ENCODE measurements at regions not wholly inside any gene's neighbourhood (a gene's known extent, or its start where the extent isn't known, plus 50 kb on each side); places are given as distances from the start of the nearest gene placed in this dataset.

DNA sequence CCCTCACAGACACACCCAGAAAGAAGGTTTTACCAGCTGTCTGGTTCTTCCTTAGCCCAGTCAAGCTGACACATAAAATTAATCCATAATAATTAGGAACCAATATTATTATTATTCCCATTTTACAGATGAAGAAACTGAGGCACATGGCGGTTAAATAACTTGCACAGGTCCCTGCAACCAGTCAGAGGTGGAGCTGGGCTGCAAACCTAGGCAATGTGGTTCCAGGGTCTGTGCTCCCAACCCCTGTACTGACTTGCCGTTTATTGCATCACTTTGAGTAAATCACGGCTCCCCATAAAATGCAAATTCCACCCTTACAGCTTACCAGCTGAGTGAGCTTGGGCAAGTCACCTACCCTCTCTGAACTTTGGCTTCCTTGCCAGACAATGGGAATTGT, 179.2 kb upstream of the POU3F1 start:
- Histone ChIP-seq H3K36me3 (ENCODE audit: control insufficient read depth in 1 of 2, insufficient read depth in 2 of 2, low read length in 2 of 2) (no peaks in the 10 kb centered on the region), H2AFZ (ENCODE audit: low read depth, low read length, poor library complexity, severe bottlenecking) (no peak overlapping the region), H3K27ac (ENCODE audit: low read depth, low read length) (no peak overlapping the region), H3K4me2 (ENCODE audit: low read length) (no peak overlapping the region), H3K9me3 (ENCODE audit: control insufficient read depth in 1 of 2, insufficient read depth in 1 of 2, low read depth in 1 of 2, low read length in 2 of 2) (no peaks in the 10 kb centered on the region), H3K27me3 (ENCODE audit: insufficient read depth, low read length) (no peaks in the 10 kb centered on the region), H3K4me3 (replicated peaks in 1 of 2; ENCODE audit: low read depth in 1 of 2, low read length in 2 of 2) (no peak overlapping the region), H4K20me1 (ENCODE audit: insufficient read depth) (no peaks in the 10 kb centered on the region), H3K9me2 (ENCODE audit: insufficient read depth) (no peaks in the 10 kb centered on the region), H3K9ac (ENCODE audit: low read length) (no peak overlapping the region), H3K4me1 (ENCODE audit: control insufficient read depth in 1 of 2, insufficient read depth in 2 of 2, low read length in 2 of 2) (peaks cover 3 to 7% of the 10 kb centered on the region in 2 experiments; a peak in 1 of 4 replicates), H3K79me2 (ENCODE audit: insufficient read depth, low read length) (no peaks in the 10 kb centered on the region)
- DNase-seq (ENCODE audit: low read depth, low spot score): no peak
- intact Hi-C loops (cut with micrococcal nuclease): no loop called here
- no peak for ATAC-seq
- no TSS peak for BruUV-seq (replicated peaks)
- RAD21 ChIA-PET (ENCODE audit: low non-redundant PET in 1 of 2, low total read pairs in 2 of 2, uncharacterized antibody in 2 of 2, unreplicated experiment in 2 of 2): no interaction called here
- POLR2A ChIA-PET: no interaction called here
- CTCF ChIA-PET: no interaction called here
- TF ChIP-seq SRF (IDR thresholded peaks at IDR 0.05; ENCODE audit: low read depth) (no peak), SIN3A (IDR thresholded peaks at IDR 0.05; ENCODE audit: low read depth) (no peak), FOSL1 (IDR thresholded peaks at IDR 0.05; ENCODE audit: low read depth) (no peak), CTCF (IDR thresholded peaks at IDR 0.05 in 2 of 3, conservative IDR thresholded peaks at IDR 0.05 in 1 of 3; ENCODE audit: borderline replicate concordance in 1 of 3, insufficient read depth in 1 of 3, low read depth in 2 of 3, low read length in 2 of 3) (no peak), SP1 (IDR thresholded peaks at IDR 0.05; ENCODE audit: low read depth) (no peak), POLR2A (IDR thresholded peaks at IDR 0.05; ENCODE audit: borderline replicate concordance, extremely low read depth, insufficient read depth, insufficient read length) (no peak), REST (IDR thresholded peaks at IDR 0.05; ENCODE audit: low read depth) (no peak), ZNF274 (IDR thresholded peaks at IDR 0.05; ENCODE audit: low read depth, low read length) (no peak), ZFX (IDR thresholded peaks at IDR 0.05) (no peak), EGR1 (IDR thresholded peaks at IDR 0.05; ENCODE audit: low read depth) (no peak), YY1 (IDR thresholded peaks at IDR 0.05; ENCODE audit: extremely low read depth, insufficient replicate concordance, low read depth, low read length) (no peak), RAD21 (IDR thresholded peaks at IDR 0.05; ENCODE audit: low read depth) (no peak), TCF7L2 (IDR thresholded peaks at IDR 0.05; ENCODE audit: borderline replicate concordance, extremely low read depth, insufficient read depth, insufficient read length) (no peak), EZH2 (IDR thresholded peaks at IDR 0.05) (no peak)
- TF ChIP-seq, protein P1, sequence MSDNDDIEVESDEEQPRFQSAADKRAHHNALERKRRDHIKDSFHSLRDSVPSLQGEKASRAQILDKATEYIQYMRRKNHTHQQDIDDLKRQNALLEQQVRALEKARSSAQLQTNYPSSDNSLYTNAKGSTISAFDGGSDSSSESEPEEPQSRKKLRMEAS (IDR thresholded peaks at IDR 0.05): no peak
- TF ChIP-seq, protein P2, sequence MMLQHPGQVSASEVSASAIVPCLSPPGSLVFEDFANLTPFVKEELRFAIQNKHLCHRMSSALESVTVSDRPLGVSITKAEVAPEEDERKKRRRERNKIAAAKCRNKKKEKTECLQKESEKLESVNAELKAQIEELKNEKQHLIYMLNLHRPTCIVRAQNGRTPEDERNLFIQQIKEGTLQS (IDR thresholded peaks at IDR 0.05): no peak
